ENCODE measurements at regions not wholly inside any gene's neighbourhood (a gene's known extent, or its start where the extent isn't known, plus 50 kb on each side); places are given as distances from the start of the nearest gene placed in this dataset.

DNA sequence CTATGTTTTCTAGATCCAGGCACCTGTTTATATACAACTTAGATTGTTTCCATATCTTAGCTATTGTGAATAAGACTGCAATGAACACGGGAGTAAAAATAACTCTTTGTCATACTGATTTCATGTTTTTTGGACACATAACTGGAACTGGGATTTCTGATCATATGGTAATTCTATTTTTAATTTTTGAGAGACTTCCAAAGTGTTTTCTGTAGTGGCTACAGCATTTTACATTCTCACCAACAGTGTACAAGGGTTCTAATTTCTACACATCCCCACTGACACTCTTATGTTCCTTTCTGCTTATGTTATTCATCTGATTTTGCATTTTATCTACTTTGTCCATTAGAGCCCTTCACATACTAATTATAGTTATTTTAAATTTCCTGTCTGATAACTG is 1152.9 kb downstream of the SLITRK1 start:
- Histone ChIP-seq H3K4me3 (replicated peaks in 1 of 3; ENCODE audit: insufficient read depth in 1 of 3, low read depth in 1 of 3, low read length in 3 of 3) (no peak overlapping the region), H3K27ac (ENCODE audit: insufficient read depth, low read depth, low read length) (no peak overlapping the region), H3K4me2 (ENCODE audit: insufficient read depth, low read length) (no peak overlapping the region), H3K9me1 (replicated peaks; ENCODE audit: control insufficient read depth, extremely low read depth, insufficient read depth, low read length) (no peaks in the 10 kb centered on the region), H3K27me3 (ENCODE audit: control insufficient read depth in 2 of 2, insufficient read depth in 2 of 2, low read length in 2 of 2) (no peaks in the 10 kb centered on the region), H3K79me2 (ENCODE audit: control insufficient read depth, insufficient read depth, low read length) (no peaks in the 10 kb centered on the region), H3K36me3 (ENCODE audit: control insufficient read depth in 2 of 2, extremely low read depth in 1 of 2, insufficient read depth in 2 of 2, low read length in 2 of 2) (no peaks in the 10 kb centered on the region), H3K4me1 (ENCODE audit: control insufficient read depth, extremely low read depth, insufficient read depth, low read length) (no peaks in the 10 kb centered on the region), H3K9ac (replicated peaks; ENCODE audit: extremely low read depth, insufficient read depth, low read length) (no peak overlapping the region), H3K9me3 (replicated peaks; ENCODE audit: control insufficient read depth, insufficient read depth, low read length) (no peaks in the 10 kb centered on the region), H4K20me1 (replicated peaks; ENCODE audit: control insufficient read depth, extremely low read depth, insufficient read depth, low read length) (no peaks in the 10 kb centered on the region), H2AFZ (ENCODE audit: low read depth, low read length) (no peak overlapping the region)
- dilution Hi-C loops (cut with MboI; ENCODE audit: extremely low pct_ligation_motif_present, low sequenced_read_pairs) = no loop called here
- ChIA-PET CTCF (no interaction called here), POLR2A (no interaction called here)
- no peak for FAIRE-seq
- DNase-seq (ENCODE audit: low read depth, low spot score) = no peak
- TF ChIP-seq MYC (IDR thresholded peaks at IDR 0.05; ENCODE audit: low read depth, low read length) = no peak
- TF ChIP-seq EZH2 (IDR thresholded peaks at IDR 0.05; ENCODE audit: borderline replicate concordance, low read depth, low read length, severe bottlenecking) = no peak
- TF ChIP-seq POLR2A (IDR thresholded peaks at IDR 0.05; ENCODE audit: low read depth, low read length) = no peak
- TF ChIP-seq, protein P1, sequence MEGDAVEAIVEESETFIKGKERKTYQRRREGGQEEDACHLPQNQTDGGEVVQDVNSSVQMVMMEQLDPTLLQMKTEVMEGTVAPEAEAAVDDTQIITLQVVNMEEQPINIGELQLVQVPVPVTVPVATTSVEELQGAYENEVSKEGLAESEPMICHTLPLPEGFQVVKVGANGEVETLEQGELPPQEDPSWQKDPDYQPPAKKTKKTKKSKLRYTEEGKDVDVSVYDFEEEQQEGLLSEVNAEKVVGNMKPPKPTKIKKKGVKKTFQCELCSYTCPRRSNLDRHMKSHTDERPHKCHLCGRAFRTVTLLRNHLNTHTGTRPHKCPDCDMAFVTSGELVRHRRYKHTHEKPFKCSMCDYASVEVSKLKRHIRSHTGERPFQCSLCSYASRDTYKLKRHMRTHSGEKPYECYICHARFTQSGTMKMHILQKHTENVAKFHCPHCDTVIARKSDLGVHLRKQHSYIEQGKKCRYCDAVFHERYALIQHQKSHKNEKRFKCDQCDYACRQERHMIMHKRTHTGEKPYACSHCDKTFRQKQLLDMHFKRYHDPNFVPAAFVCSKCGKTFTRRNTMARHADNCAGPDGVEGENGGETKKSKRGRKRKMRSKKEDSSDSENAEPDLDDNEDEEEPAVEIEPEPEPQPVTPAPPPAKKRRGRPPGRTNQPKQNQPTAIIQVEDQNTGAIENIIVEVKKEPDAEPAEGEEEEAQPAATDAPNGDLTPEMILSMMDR (IDR thresholded peaks at IDR 0.05; ENCODE audit: extremely low read depth in 1 of 2, insufficient read depth in 1 of 2, low read depth in 1 of 2, low read length in 2 of 2) = no peak
- no peak for TF ChIP-seq POLR2AphosphoS5 (IDR thresholded peaks at IDR 0.05; ENCODE audit: insufficient read depth, low read depth, low read length)
- TF ChIP-seq JUN (IDR thresholded peaks at IDR 0.05; ENCODE audit: borderline replicate concordance, insufficient read depth, insufficient read length, low read depth) = no peak
- TF ChIP-seq, protein P2, sequence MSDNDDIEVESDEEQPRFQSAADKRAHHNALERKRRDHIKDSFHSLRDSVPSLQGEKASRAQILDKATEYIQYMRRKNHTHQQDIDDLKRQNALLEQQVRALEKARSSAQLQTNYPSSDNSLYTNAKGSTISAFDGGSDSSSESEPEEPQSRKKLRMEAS (IDR thresholded peaks at IDR 0.05; ENCODE audit: insufficient read depth, insufficient read length) = no peak
- TF ChIP-seq GATA2 (IDR thresholded peaks at IDR 0.05; ENCODE audit: insufficient read depth, insufficient read length, low read depth, low read length) = no peak
- no peak for TF ChIP-seq FOS (IDR thresholded peaks at IDR 0.05; ENCODE audit: borderline replicate concordance, insufficient read depth, low read length)
- BruUV-seq (replicated peaks) = no TSS peak
- intact Hi-C loops (cut with micrococcal nuclease) = no loop called here

All from endothelial cell of umbilical vein (primary cell).